Liver (tissue), 8 donors: ENCODE measurements at regions not wholly inside any gene's neighbourhood (a gene's known extent, or its start where the extent isn't known, plus 50 kb on each side); places are given as distances from the start of the nearest gene placed in this dataset.
"Not testable (repeated sequence)": the region's sequence is repeated elsewhere in the genome, so short reads cannot be mapped to it uniquely, and the experiment has no call there.

Experiments used
- DNase-seq: peaks from one replicate; pipeline ENCODE4 v3.0.0-alpha.2; 2017; ENCODE audit warnings: low spot score
- H3K27ac ChIP-seq, 2 donors: one replicate each; pipeline ENCODE4 v1.7.0; 2013; ENCODE audit warnings: inconsistent platforms in 2 of 2, low read length in 2 of 2, control low read depth in 1 of 2, low read depth in 1 of 2, mild to moderate bottlenecking in 1 of 2
- H3K27me3 ChIP-seq, 4 donors: one replicate each; pipeline versions ENCODE4 v1.6.1 to v1.7.0; 2013; ENCODE audit warnings: low read length in 3 of 4, inconsistent platforms in 1 of 4, mild to moderate bottlenecking in 1 of 4, moderate library complexity in 1 of 4; ENCODE audit not compliant: control insufficient read depth in 4 of 4, insufficient read depth in 4 of 4
- H3K36me3 ChIP-seq, 4 donors: one replicate each; pipeline versions ENCODE4 v1.6.1 to v1.7.0; 2013; ENCODE audit warnings: low read length in 3 of 4, mild to moderate bottlenecking in 3 of 4, low read depth in 1 of 4, moderate library complexity in 1 of 4; ENCODE audit not compliant: control insufficient read depth in 4 of 4, insufficient read depth in 3 of 4
- H3K4me1 ChIP-seq, 4 donors: one replicate each; pipeline versions ENCODE4 v1.6.1 to v1.7.0; 2013; ENCODE audit warnings: low read length in 3 of 4, mild to moderate bottlenecking in 3 of 4, moderate library complexity in 1 of 4; ENCODE audit not compliant: control insufficient read depth in 4 of 4, insufficient read depth in 4 of 4
- H3K4me3 ChIP-seq, 3 donors: one replicate each; pipeline versions ENCODE4 v1.6.1 to v1.7.0; 2013; ENCODE audit warnings: low read length in 3 of 3, control low read depth in 1 of 3, low read depth in 1 of 3, mild to moderate bottlenecking in 1 of 3
- H3K9ac ChIP-seq, 2 donors: one replicate each; pipeline ENCODE4 v1.7.0; 2013; ENCODE audit warnings: low read length in 2 of 2, mild to moderate bottlenecking in 2 of 2, moderate library complexity in 2 of 2, control low read depth in 1 of 2, low read depth in 1 of 2
- H3K9me3 ChIP-seq, 4 donors: one replicate each; pipeline versions ENCODE4 v1.6.1 to v1.7.0; 2013; ENCODE audit warnings: low read length in 3 of 4; ENCODE audit not compliant: control insufficient read depth in 4 of 4
- CTCF ChIP-seq: fragments of 150-350 bp; IDR thresholded peaks from 2 replicates; pipeline ENCODE4 v1.5.1; 2017; ENCODE audit warnings: improper control_type of control experiment, low read depth, low read length; ENCODE audit not compliant: missing input control
- EGR1 ChIP-seq, 2 donors: IDR thresholded peaks; 2 replicates each; pipeline ENCODE4 v1.6.1; 2016 to 2018; ENCODE audit warnings: antibody characterized with exemption in 2 of 2, low read depth in 2 of 2
- FOXA1 ChIP-seq: IDR thresholded peaks from 2 replicates; pipeline ENCODE4 v1.6.1; 2016; ENCODE audit warnings: antibody characterized with exemption
- FOXA2 ChIP-seq: IDR thresholded peaks from 2 replicates; pipeline ENCODE4 v1.6.1; 2016; ENCODE audit warnings: antibody characterized with exemption
- GABPA ChIP-seq, 2 donors: IDR thresholded peaks in 1 of 2; conservative IDR thresholded peaks in 1 of 2; 2 replicates each; pipeline ENCODE4 v1.6.1; 2016; ENCODE audit warnings: antibody characterized with exemption in 2 of 2, mild to moderate bottlenecking in 1 of 2, moderate library complexity in 1 of 2
- HNF4A ChIP-seq, 2 donors: conservative IDR thresholded peaks; 2 replicates each; pipeline ENCODE4 v1.6.1; 2016; ENCODE audit warnings: antibody characterized with exemption in 2 of 2, mild to moderate bottlenecking in 2 of 2
- HNF4G ChIP-seq: IDR thresholded peaks from 2 replicates; pipeline ENCODE4 v1.6.1; 2016; ENCODE audit warnings: antibody characterized with exemption
- JUND ChIP-seq, 2 donors: IDR thresholded peaks; 2 replicates each; pipeline ENCODE4 v1.6.1; 2016; ENCODE audit warnings: antibody characterized with exemption in 2 of 2
- MAX ChIP-seq: IDR thresholded peaks from 2 replicates; pipeline ENCODE4 v1.6.1; 2016; ENCODE audit warnings: antibody characterized with exemption
- NR2F2 ChIP-seq: IDR thresholded peaks from 2 replicates; pipeline ENCODE4 v1.6.1; 2016; ENCODE audit warnings: antibody characterized with exemption
- RAD21 ChIP-seq, 2 donors: IDR thresholded peaks; 2 replicates each; pipeline ENCODE4 v1.6.1; 2016; ENCODE audit warnings: antibody characterized with exemption in 2 of 2, mild to moderate bottlenecking in 2 of 2
- REST ChIP-seq: IDR thresholded peaks from 2 replicates; pipeline ENCODE4 v1.6.1; 2016; ENCODE audit warnings: antibody characterized with exemption, mild to moderate bottlenecking
- RXRA ChIP-seq, 2 donors: IDR thresholded peaks; 2 replicates each; pipeline ENCODE4 v1.6.1; 2017 to 2018; ENCODE audit warnings: antibody characterized with exemption in 2 of 2, mild to moderate bottlenecking in 1 of 2
- SP1 ChIP-seq: IDR thresholded peaks from 2 replicates; pipeline ENCODE4 v1.6.1; 2018; ENCODE audit warnings: antibody characterized with exemption, mild to moderate bottlenecking
- TAF1 ChIP-seq: conservative IDR thresholded peaks from 2 replicates; pipeline ENCODE4 v1.6.1; 2016; ENCODE audit warnings: antibody characterized with exemption, mild to moderate bottlenecking
- YY1 ChIP-seq: IDR thresholded peaks from 2 replicates; pipeline ENCODE4 v1.6.1; 2016; ENCODE audit warnings: antibody characterized with exemption, mild to moderate bottlenecking
- ZBTB33 ChIP-seq: IDR thresholded peaks from 2 replicates; pipeline ENCODE4 v1.6.1; 2016; ENCODE audit warnings: antibody characterized with exemption
- WGBS: extraction: QIAGEN DNeasy Blood & Tissue Kit; methylation state at CpG from one replicate; pipeline ENCODE4 v1.1.7; 2013; 5-methylcytosine and 5-hydroxymethylcytosine counted together
- donor health status: healthy.
- donor health status: healthy.
- donor health status: healthy.
- donor health status: healthy.
- donor health status: healthy.

- WGBS, result 91% methylated on average over 3 of the region's 3 CpGs
- H3K4me3 ChIP-seq, H3K27ac ChIP-seq, H3K36me3 ChIP-seq, H3K4me1 ChIP-seq, H3K9me3 ChIP-seq, DNase-seq, H3K27me3 ChIP-seq, H3K9ac ChIP-seq: not testable (repeated sequence)
Observed at GRCh38 chr5:173483599-173483998, 132.9 kb downstream of the BOD1 start.

DNA sequence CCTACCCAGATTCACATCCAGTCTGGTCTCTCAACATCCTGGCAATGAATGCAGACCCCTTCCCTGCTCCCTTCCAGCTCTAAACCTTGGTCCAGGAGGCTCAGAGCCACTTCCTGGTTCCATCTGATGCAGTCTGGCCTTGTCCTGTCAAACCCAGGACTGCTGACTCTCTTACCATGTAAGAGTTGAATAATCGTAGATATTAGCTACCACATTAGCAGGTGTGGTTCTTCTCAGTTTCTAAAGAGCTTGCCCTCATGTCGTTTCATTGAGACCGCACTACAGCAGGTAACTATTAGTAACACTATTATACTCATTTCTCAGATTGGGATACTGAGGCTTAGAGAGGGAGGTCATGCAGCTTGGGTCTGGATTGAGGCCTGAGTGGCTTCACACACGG, 133.3 kb downstream of the BOD1 start:
- Histone ChIP-seq H3K27ac (no peak overlapping the region), H3K4me3 (no peak overlapping the region), H3K36me3 (no peaks in the 10 kb centered on the region), H3K9me3 (no peaks in the 10 kb centered on the region), H3K4me1 (no peaks in the 10 kb centered on the region), H3K27me3 (peaks cover 0 to 6% (median 0%) of the 10 kb centered on the region in 4 donors), H3K9ac (no peak overlapping the region)
- DNase-seq, result no peak
- TF ChIP-seq GABPA (IDR thresholded peaks at IDR 0.05 in 1 of 2, conservative IDR thresholded peaks at IDR 0.05 in 1 of 2) (no peak), MAX (no peak), TAF1 (no peak), YY1 (no peak), RAD21 (IDR thresholded peaks at IDR 0.05) (no peak), SP1 (no peak), RXRA (IDR thresholded peaks at IDR 0.05) (no peak), ZBTB33 (no peak), FOXA1 (no peak), EGR1 (IDR thresholded peaks at IDR 0.05; ENCODE audit: low read depth in 2 of 2) (no peak), JUND (IDR thresholded peaks at IDR 0.05) (no peak), HNF4A (conservative IDR thresholded peaks at IDR 0.05) (no peak), FOXA2 (no peak), REST (no peak), NR2F2 (no peak)
- 89% methylated on average over 4 of the region's 4 CpGs for WGBS

DNA sequence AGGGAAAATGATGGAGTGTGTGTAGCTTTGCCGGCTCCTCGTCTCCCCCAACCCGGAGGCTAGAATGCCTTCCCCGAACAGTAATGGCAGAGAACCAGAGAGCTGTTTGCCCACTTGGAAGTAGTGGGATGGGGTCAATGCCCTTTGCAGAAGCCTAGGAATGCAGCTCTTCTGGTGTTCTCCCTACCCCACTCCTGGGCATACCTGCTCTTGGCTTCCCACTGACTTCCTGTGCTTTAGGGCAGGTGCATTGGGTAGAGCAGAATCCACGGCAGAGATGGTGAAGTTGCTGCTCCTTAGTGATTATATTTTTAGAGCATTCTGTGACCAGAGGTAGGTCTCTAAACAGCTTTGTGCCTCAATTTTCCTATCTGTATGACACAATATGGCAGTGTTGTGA, 134.6 kb downstream of the BOD1 start:
- Histone ChIP-seq H3K27ac (no peak overlapping the region), H3K9me3 (no peaks in the 10 kb centered on the region), H3K4me3 (no peak overlapping the region), H3K9ac (no peak overlapping the region), H3K36me3 (no peaks in the 10 kb centered on the region), H3K27me3 (peaks cover 0 to 8% (median 0%) of the 10 kb centered on the region in 4 donors), H3K4me1 (no peaks in the 10 kb centered on the region)
- DNase-seq, result no peak
- 71% methylated on average over 5 of the region's 5 CpGs for WGBS
- TF ChIP-seq HNF4A (conservative IDR thresholded peaks at IDR 0.05) (no peak), RXRA (IDR thresholded peaks at IDR 0.05) (no peak), RAD21 (IDR thresholded peaks at IDR 0.05) (no peak), GABPA (IDR thresholded peaks at IDR 0.05 in 1 of 2, conservative IDR thresholded peaks at IDR 0.05 in 1 of 2) (no peak), MAX (no peak), CTCF (no peak), HNF4G (no peak), FOXA2 (no peak), REST (no peak), YY1 (no peak)
